ENCODE measurements at regions not wholly inside any gene's neighbourhood (a gene's known extent, or its start where the extent isn't known, plus 50 kb on each side); places are given as distances from the start of the nearest gene placed in this dataset.

- peaks cover 0 to 28% (median 11%) of the 10 kb centered on the region in 12 donors for H3K9me3 ChIP-seq
- H3K36me3 ChIP-seq, result no peaks in the 10 kb centered on the region
- H3K27ac ChIP-seq, result no peak overlapping the region
- H3K27me3 ChIP-seq, result no peaks in the 10 kb centered on the region
- TF ChIP-seq POLR2A (IDR thresholded peaks at IDR 0.05), result no peak
- TF ChIP-seq CTCF (IDR thresholded peaks at IDR 0.05), result no peak
- no peaks in the 10 kb centered on the region for H3K4me1 ChIP-seq
- no peak for DNase-seq
- ATAC-seq, result no peak
- intact Hi-C loops (cut with DNase I), result no loop called here
- WGBS, 4 donors, result 84 to 86% (median 85%) methylated on average over 11 of the region's 11 CpGs
- H3K4me3 ChIP-seq, result no peak overlapping the region
Measured at GRCh38 chr7:33700001-33700899, 205.1 kb upstream of the BMPER start.

DNA sequence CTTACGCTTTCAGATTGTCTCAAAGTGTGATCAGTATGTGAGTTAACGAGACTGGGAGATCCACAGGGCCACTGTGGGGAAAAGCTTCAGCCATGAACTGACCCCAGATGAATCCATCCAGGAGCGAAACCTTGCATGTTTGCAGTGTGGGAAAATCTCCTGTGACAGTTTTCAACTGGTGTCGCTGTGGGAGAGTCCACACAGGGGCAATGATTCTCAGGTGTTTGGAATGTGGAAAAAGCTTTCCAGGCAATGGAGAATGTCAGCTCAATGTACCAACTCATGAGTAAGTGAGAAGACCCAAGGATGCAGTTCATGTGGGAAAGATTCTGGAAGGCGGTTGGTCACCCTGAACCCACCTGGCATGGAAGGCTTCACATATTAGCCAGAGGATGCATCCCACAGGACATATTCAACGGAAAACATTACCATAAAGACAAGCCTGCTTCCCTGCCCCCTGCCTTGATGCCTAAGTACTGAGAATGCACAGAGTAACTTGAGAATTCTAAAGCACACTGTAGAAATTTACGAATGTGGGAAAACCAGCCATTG lies 204.1 kb upstream of the BMPER start:
- 88 to 97% (median 91%) methylated on average over 7 of the region's 7 CpGs for WGBS, 4 donors
- DNase-seq (no peak), ATAC-seq (no peak)
- Histone ChIP-seq H3K9me3 (peaks cover 0 to 28% (median 11%) of the 10 kb centered on the region in 12 donors), H3K4me1 (peaks cover 0 to under 1% (median 0%) of the 10 kb centered on the region in 12 donors), H3K27me3 (no peaks in the 10 kb centered on the region), H3K4me3 (no peak overlapping the region), H3K36me3 (no peaks in the 10 kb centered on the region), H3K27ac (no peak overlapping the region)
- intact Hi-C loops (cut with DNase I), result no loop called here
- TF ChIP-seq CTCF (IDR thresholded peaks at IDR 0.05), result no peak
- TF ChIP-seq POLR2A (IDR thresholded peaks at IDR 0.05), result no peak

DNA sequence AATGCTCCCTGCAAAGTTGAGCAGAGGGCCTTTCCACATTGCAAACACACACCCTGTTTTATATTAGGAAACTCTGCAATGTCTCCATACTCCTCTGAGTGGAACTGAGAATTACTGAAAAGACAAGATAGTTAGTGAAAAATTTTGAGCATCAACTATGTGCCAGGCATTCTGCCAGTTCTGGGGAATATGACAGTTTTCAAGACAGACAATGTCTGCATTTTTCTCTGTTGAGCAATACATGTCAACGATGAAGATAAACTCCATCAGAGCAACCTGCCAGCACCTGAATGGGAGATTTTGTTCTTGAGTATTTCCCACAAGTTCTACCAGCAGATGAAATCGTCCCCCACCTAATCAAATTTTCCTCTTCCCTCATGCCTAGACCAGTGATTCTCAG lies 203.4 kb upstream of the BMPER start:
- Histone ChIP-seq H3K9me3 (peaks cover 0 to 28% (median 11%) of the 10 kb centered on the region in 12 donors), H3K27ac (no peak overlapping the region), H3K27me3 (no peaks in the 10 kb centered on the region), H3K4me3 (no peak overlapping the region), H3K4me1 (peaks cover 0 to 7% (median 0%) of the 10 kb centered on the region in 12 donors), H3K36me3 (no peaks in the 10 kb centered on the region)
- intact Hi-C loops (cut with DNase I), result no loop called here
- ATAC-seq (no peak), DNase-seq (no peak)
- TF ChIP-seq POLR2A (IDR thresholded peaks at IDR 0.05), result no peak
- WGBS, 4 donors, result 74 to 86% (median 82%) methylated on average over 2 of the region's 2 CpGs

- intact Hi-C loops (cut with DNase I), result no loop called here
- no peak for ATAC-seq
- H3K36me3 ChIP-seq, result no peaks in the 10 kb centered on the region
Measured at GRCh38 chr7:33702514-33703054, 202.8 kb upstream of the BMPER start.

More at GRCh38 chr7:33702514-33703054, 202.8 kb upstream of the BMPER start:
- H3K9me3 ChIP-seq, result peaks cover 0 to 28% (median 11%) of the 10 kb centered on the region in 12 donors
- DNase-seq, result no peak
- H3K4me1 ChIP-seq, result peaks cover 0 to 13% (median 0%) of the 10 kb centered on the region in 12 donors
- WGBS, 4 donors, result 95 to 99% (median 97%) methylated on average over 3 of the region's 3 CpGs
- TF ChIP-seq CTCF (IDR thresholded peaks at IDR 0.05) (no peak), POLR2A (IDR thresholded peaks at IDR 0.05) (no peak)
- no peaks in the 10 kb centered on the region for H3K27me3 ChIP-seq
- H3K4me3 ChIP-seq, result no peak overlapping the region
- no peak overlapping the region for H3K27ac ChIP-seq

Measured in heart left ventricle (tissue), 16 donors.